ENCODE measurements at regions not wholly inside any gene's neighbourhood (a gene's known extent, or its start where the extent isn't known, plus 50 kb on each side); places are given as distances from the start of the nearest gene placed in this dataset.

- Histone ChIP-seq H3K4ac (ENCODE audit: low read depth, low read length) (no peak overlapping the region), H4K5ac (ENCODE audit: low read length) (no peak overlapping the region), H3K79me2 (ENCODE audit: control insufficient read depth, insufficient read depth, low read length) (no peaks in the 10 kb centered on the region), H3K27ac (ENCODE audit: low read depth, low read length) (no peak overlapping the region), H2BK15ac (replicated peaks; ENCODE audit: low read depth) (no peak overlapping the region), H3K27me3 (ENCODE audit: insufficient read depth, low read length, poor library complexity) (no peaks in the 10 kb centered on the region), H3K79me1 (ENCODE audit: low read length) (no peaks in the 10 kb centered on the region), H3K56ac (ENCODE audit: low read length) (no peak overlapping the region), H2AK5ac (ENCODE audit: low read length) (no peak overlapping the region), H3K4me1 (ENCODE audit: control insufficient read depth, low read depth, low read length) (no peaks in the 10 kb centered on the region), H2BK5ac (ENCODE audit: low read length) (no peak overlapping the region), H2BK120ac (ENCODE audit: low read depth, low read length) (no peak overlapping the region), H3K23ac (ENCODE audit: low read length) (no peak overlapping the region), H4K8ac (ENCODE audit: low read depth, low read length) (no peak overlapping the region), H3K4me2 (ENCODE audit: low read length) (no peak overlapping the region), H3K4me3 (ENCODE audit: low read length) (no peak overlapping the region), H3K36me3 (ENCODE audit: control insufficient read depth, insufficient read depth, low read length) (no peaks in the 10 kb centered on the region), H3K18ac (ENCODE audit: low read length) (no peak overlapping the region), H3K9ac (ENCODE audit: low read length) (no peak overlapping the region)
- no CpG with 5 or more reads among the region's 2 CpGs for WGBS (ENCODE audit: extremely low coverage, insufficient coverage, low lambda C conversion rate)
- no peak for DNase-seq
Observed at GRCh38 chr5:18099261-18099660, 465.0 kb downstream of the TAF11L14 start.

- Histone ChIP-seq H3K27me3 (ENCODE audit: insufficient read depth, low read length, poor library complexity) (no peaks in the 10 kb centered on the region), H3K4me2 (ENCODE audit: low read length) (no peak overlapping the region), H2BK120ac (ENCODE audit: low read depth, low read length) (no peak overlapping the region), H3K56ac (ENCODE audit: low read length) (no peak overlapping the region), H2BK5ac (ENCODE audit: low read length) (no peak overlapping the region), H3K36me3 (ENCODE audit: control insufficient read depth, insufficient read depth, low read length) (no peaks in the 10 kb centered on the region), H3K4me3 (ENCODE audit: low read length) (no peak overlapping the region), H3K23ac (ENCODE audit: low read length) (no peak overlapping the region), H3K79me2 (ENCODE audit: control insufficient read depth, insufficient read depth, low read length) (no peaks in the 10 kb centered on the region), H3K79me1 (ENCODE audit: low read length) (no peaks in the 10 kb centered on the region), H3K27ac (ENCODE audit: low read depth, low read length) (no peak overlapping the region), H3K4me1 (ENCODE audit: control insufficient read depth, low read depth, low read length) (no peaks in the 10 kb centered on the region), H4K8ac (ENCODE audit: low read depth, low read length) (no peak overlapping the region), H3K18ac (ENCODE audit: low read length) (no peak overlapping the region), H4K5ac (ENCODE audit: low read length) (no peak overlapping the region), H3K4ac (ENCODE audit: low read depth, low read length) (no peak overlapping the region), H3K9ac (ENCODE audit: low read length) (no peak overlapping the region), H2AK5ac (ENCODE audit: low read length) (no peak overlapping the region), H2BK15ac (replicated peaks; ENCODE audit: low read depth) (no peak overlapping the region)
- DNase-seq, result no peak
Observed at GRCh38 chr5:18101532-18101931, 467.3 kb downstream of the TAF11L14 start.

- WGBS (ENCODE audit: extremely low coverage, insufficient coverage, low lambda C conversion rate), result no CpG with 5 or more reads among the region's 1 CpG
- Histone ChIP-seq H3K27ac (ENCODE audit: low read depth, low read length) (no peak overlapping the region), H3K23ac (ENCODE audit: low read length) (no peak overlapping the region), H3K4me1 (ENCODE audit: control insufficient read depth, low read depth, low read length) (no peaks in the 10 kb centered on the region), H2BK15ac (replicated peaks; ENCODE audit: low read depth) (no peak overlapping the region), H3K9ac (ENCODE audit: low read length) (no peak overlapping the region), H3K4ac (ENCODE audit: low read depth, low read length) (no peak overlapping the region), H3K4me3 (ENCODE audit: low read length) (no peak overlapping the region), H2BK5ac (ENCODE audit: low read length) (no peak overlapping the region), H3K56ac (ENCODE audit: low read length) (no peak overlapping the region), H3K18ac (ENCODE audit: low read length) (no peak overlapping the region), H4K5ac (ENCODE audit: low read length) (no peak overlapping the region), H2AK5ac (ENCODE audit: low read length) (no peak overlapping the region), H2BK120ac (ENCODE audit: low read depth, low read length) (no peak overlapping the region), H3K36me3 (ENCODE audit: control insufficient read depth, insufficient read depth, low read length) (no peaks in the 10 kb centered on the region), H3K4me2 (ENCODE audit: low read length) (no peak overlapping the region), H3K79me1 (ENCODE audit: low read length) (no peaks in the 10 kb centered on the region), H3K79me2 (ENCODE audit: control insufficient read depth, insufficient read depth, low read length) (no peaks in the 10 kb centered on the region), H3K27me3 (ENCODE audit: insufficient read depth, low read length, poor library complexity) (no peaks in the 10 kb centered on the region), H4K8ac (ENCODE audit: low read depth, low read length) (no peak overlapping the region)
- DNase-seq, result peak; percentile 25
Observed at GRCh38 chr5:18102733-18103132, 468.5 kb downstream of the TAF11L14 start.

- Histone ChIP-seq H2BK5ac (ENCODE audit: low read length) (no peak overlapping the region), H3K79me1 (ENCODE audit: low read length) (no peaks in the 10 kb centered on the region), H2AK5ac (ENCODE audit: low read length) (no peak overlapping the region), H3K9ac (ENCODE audit: low read length) (no peak overlapping the region), H2BK120ac (ENCODE audit: low read depth, low read length) (no peak overlapping the region), H3K79me2 (ENCODE audit: control insufficient read depth, insufficient read depth, low read length) (no peaks in the 10 kb centered on the region), H3K4me3 (ENCODE audit: low read length) (no peak overlapping the region), H3K4me1 (ENCODE audit: control insufficient read depth, low read depth, low read length) (no peaks in the 10 kb centered on the region), H3K18ac (ENCODE audit: low read length) (no peak overlapping the region), H3K27ac (ENCODE audit: low read depth, low read length) (no peak overlapping the region), H3K27me3 (ENCODE audit: insufficient read depth, low read length, poor library complexity) (no peaks in the 10 kb centered on the region), H2BK15ac (replicated peaks; ENCODE audit: low read depth) (no peak overlapping the region), H3K4me2 (ENCODE audit: low read length) (no peak overlapping the region), H3K56ac (ENCODE audit: low read length) (no peak overlapping the region), H3K23ac (ENCODE audit: low read length) (no peak overlapping the region), H4K5ac (ENCODE audit: low read length) (no peak overlapping the region), H3K36me3 (ENCODE audit: control insufficient read depth, insufficient read depth, low read length) (no peaks in the 10 kb centered on the region), H3K4ac (ENCODE audit: low read depth, low read length) (no peak overlapping the region), H4K8ac (ENCODE audit: low read depth, low read length) (no peak overlapping the region)
- DNase-seq, result no peak
- no CpG with 5 or more reads among the region's 1 CpG for WGBS (ENCODE audit: extremely low coverage, insufficient coverage, low lambda C conversion rate)
Observed at GRCh38 chr5:18105449-18105848, 471.2 kb downstream of the TAF11L14 start.

GRCh38 chr5:18111906-18112465 is 477.7 kb downstream of the TAF11L14 start:
- no peaks in the 10 kb centered on the region for H3K27me3 ChIP-seq (ENCODE audit: insufficient read depth, low read length, poor library complexity)
- WGBS (ENCODE audit: extremely low coverage, insufficient coverage, low lambda C conversion rate), result no CpG with 5 or more reads among the region's 5 CpGs
- no peak overlapping the region for H3K9ac ChIP-seq (ENCODE audit: low read length)
- H3K27ac ChIP-seq (ENCODE audit: low read depth, low read length), result no peak overlapping the region
- no peak overlapping the region for H3K4me2 ChIP-seq (ENCODE audit: low read length)
- no peak overlapping the region for H4K8ac ChIP-seq (ENCODE audit: low read depth, low read length)
- no peak overlapping the region for H3K18ac ChIP-seq (ENCODE audit: low read length)
- DNase-seq, result no peak
- H3K4me1 ChIP-seq (ENCODE audit: control insufficient read depth, low read depth, low read length), result no peaks in the 10 kb centered on the region
- no peak overlapping the region for H2AK5ac ChIP-seq (ENCODE audit: low read length)
- no peak overlapping the region for H3K56ac ChIP-seq (ENCODE audit: low read length)
- no peak overlapping the region for H4K5ac ChIP-seq (ENCODE audit: low read length)
- H3K4me3 ChIP-seq (ENCODE audit: low read length), result no peak overlapping the region
- no peak overlapping the region for H2BK120ac ChIP-seq (ENCODE audit: low read depth, low read length)
- no peak overlapping the region for H2BK15ac ChIP-seq (replicated peaks; ENCODE audit: low read depth)
- H3K4ac ChIP-seq (ENCODE audit: low read depth, low read length), result no peak overlapping the region
- H3K79me1 ChIP-seq (ENCODE audit: low read length), result no peaks in the 10 kb centered on the region
- H3K36me3 ChIP-seq (ENCODE audit: control insufficient read depth, insufficient read depth, low read length), result no peaks in the 10 kb centered on the region
- H3K79me2 ChIP-seq (ENCODE audit: control insufficient read depth, insufficient read depth, low read length), result no peaks in the 10 kb centered on the region
- H3K23ac ChIP-seq (ENCODE audit: low read length), result no peak overlapping the region
- H2BK5ac ChIP-seq (ENCODE audit: low read length), result no peak overlapping the region

GRCh38 chr5:18113721-18114120 is 479.5 kb downstream of the TAF11L14 start:
- H3K27ac ChIP-seq (ENCODE audit: low read depth, low read length), result no peak overlapping the region
- no peaks in the 10 kb centered on the region for H3K79me2 ChIP-seq (ENCODE audit: control insufficient read depth, insufficient read depth, low read length)
- peak; percentile 21 for DNase-seq
- H3K18ac ChIP-seq (ENCODE audit: low read length), result no peak overlapping the region
- WGBS (ENCODE audit: extremely low coverage, insufficient coverage, low lambda C conversion rate), result no CpG with 5 or more reads among the region's 3 CpGs
- H3K4ac ChIP-seq (ENCODE audit: low read depth, low read length), result no peak overlapping the region
- no peaks in the 10 kb centered on the region for H3K4me1 ChIP-seq (ENCODE audit: control insufficient read depth, low read depth, low read length)
- no peaks in the 10 kb centered on the region for H3K79me1 ChIP-seq (ENCODE audit: low read length)
- H2AK5ac ChIP-seq (ENCODE audit: low read length), result no peak overlapping the region
- H2BK15ac ChIP-seq (replicated peaks; ENCODE audit: low read depth), result no peak overlapping the region
- no peak overlapping the region for H2BK120ac ChIP-seq (ENCODE audit: low read depth, low read length)
- H3K56ac ChIP-seq (ENCODE audit: low read length), result no peak overlapping the region
- no peak overlapping the region for H3K9ac ChIP-seq (ENCODE audit: low read length)
- H3K4me3 ChIP-seq (ENCODE audit: low read length), result no peak overlapping the region
- no peak overlapping the region for H2BK5ac ChIP-seq (ENCODE audit: low read length)
- no peaks in the 10 kb centered on the region for H3K27me3 ChIP-seq (ENCODE audit: insufficient read depth, low read length, poor library complexity)
- no peak overlapping the region for H4K5ac ChIP-seq (ENCODE audit: low read length)
- H3K36me3 ChIP-seq (ENCODE audit: control insufficient read depth, insufficient read depth, low read length), result no peaks in the 10 kb centered on the region
- H4K8ac ChIP-seq (ENCODE audit: low read depth, low read length), result no peak overlapping the region
- H3K23ac ChIP-seq (ENCODE audit: low read length), result no peak overlapping the region
- H3K4me2 ChIP-seq (ENCODE audit: low read length), result no peak overlapping the region
